Ishikawa (cell line): ENCODE measurements at regions not wholly inside any gene's neighbourhood (a gene's known extent, or its start where the extent isn't known, plus 50 kb on each side); places are given as distances from the start of the nearest gene placed in this dataset.

Experiments used
- EGR1 ChIP-seq: IDR thresholded peaks from 2 replicates; pipeline ENCODE4 v1.6.1; 2012
- EP300 ChIP-seq: IDR thresholded peaks from 2 replicates; pipeline ENCODE4 v1.6.1; 2012; ENCODE audit warnings: borderline replicate concordance
- FOXM1 ChIP-seq: IDR thresholded peaks from 2 replicates; pipeline ENCODE4 v1.6.1; 2012; ENCODE audit warnings: low read depth, borderline replicate concordance
- MAX ChIP-seq: IDR thresholded peaks from 2 replicates; pipeline ENCODE4 v1.6.1; 2012
- RAD21 ChIP-seq: IDR thresholded peaks from 2 replicates; pipeline ENCODE4 v1.6.1; 2012; ENCODE audit warnings: low read depth
- REST ChIP-seq: IDR thresholded peaks from 2 replicates; pipeline ENCODE4 v1.6.1; 2012; ENCODE audit warnings: low read depth, mild to moderate bottlenecking
- TEAD4 ChIP-seq: IDR thresholded peaks from 2 replicates; pipeline ENCODE4 v1.6.1; 2012
- YY1 ChIP-seq: IDR thresholded peaks from 2 replicates; pipeline ENCODE4 v1.6.1; 2012; ENCODE audit warnings: low read depth
- ZBTB7A ChIP-seq: IDR thresholded peaks from 2 replicates; pipeline ENCODE4 v1.6.1; 2012; ENCODE audit warnings: low read depth

- TF ChIP-seq REST, result no peak
- no peak for TF ChIP-seq FOXM1
- TF ChIP-seq TEAD4, result no peak
- TF ChIP-seq EP300, result no peak
- no peak for TF ChIP-seq YY1
- no peak for TF ChIP-seq MAX
- no peak for TF ChIP-seq RAD21
- TF ChIP-seq EGR1, result no peak
- no peak for TF ChIP-seq ZBTB7A
These were observed 85.9 kb downstream of the PXDC1 start for GRCh38 chr6:3665608-3666007.
